Peyer's patch (tissue), 4 donors: ENCODE measurements at regions not wholly inside any gene's neighbourhood (a gene's known extent, or its start where the extent isn't known, plus 50 kb on each side); places are given as distances from the start of the nearest gene placed in this dataset.

Experiments
- CTCF ChIP-seq, 6 experiments: fragments of 450-650 bp in 4 of 6; fragments of 200-600 bp in 2 of 6; sonication (generic) in 1 of 6; IDR thresholded peaks; one replicate each; pipeline ENCODE4 v1.5.1; 2017 to 2019; ENCODE audit warnings: antibody characterized with exemption in 6 of 6, mild to moderate bottlenecking in 3 of 6, moderate library complexity in 1 of 6
- POLR2A ChIP-seq, 2 donors: fragments of 450-650 bp; IDR thresholded peaks; one replicate each; pipeline ENCODE4 v1.5.1; 2017; ENCODE audit warnings: antibody characterized with exemption in 2 of 2, mild to moderate bottlenecking in 2 of 2, moderate library complexity in 2 of 2

- TF ChIP-seq CTCF (IDR thresholded peaks at IDR 0.05), result no peak
- no peak for TF ChIP-seq POLR2A (IDR thresholded peaks at IDR 0.05)
Observed at GRCh38 chr14:62125793-62126192, 363.6 kb downstream of the SNAPC1 start.
